SK-N-MC (cell line): ENCODE measurements at regions not wholly inside any gene's neighbourhood (a gene's known extent, or its start where the extent isn't known, plus 50 kb on each side); places are given as distances from the start of the nearest gene placed in this dataset.
"Not testable (repeated sequence)": the region's sequence is repeated elsewhere in the genome, so short reads cannot be mapped to it uniquely, and the experiment has no call there.

Experiments used
- DNase-seq: peaks from one replicate; pipeline ENCODE4 v3.0.0-alpha.2; 2011; ENCODE audit warnings: low read depth, low spot score
- H3K27ac ChIP-seq: fragments of 200-600 bp; sonication (generic); 2 replicates; pipeline ENCODE4 v1.5.1; 2016; ENCODE audit warnings: mixed run types
- H3K36me3 ChIP-seq: fragments of 200-600 bp; sonication (generic); 2 replicates; pipeline ENCODE4 v1.6.1; 2017; ENCODE audit warnings: antibody characterized with exemption, low read length, mixed read lengths; ENCODE audit not compliant: insufficient read depth
- H3K4me3 ChIP-seq: fragments of 200-600 bp; sonication (generic); 2 replicates; pipeline ENCODE4 v1.5.1; 2016
- H3K9ac ChIP-seq: fragments of 200-600 bp; sonication (generic); 2 replicates; pipeline ENCODE4 v1.8.0; 2017; ENCODE audit warnings: mixed run types, mixed read lengths; ENCODE audit not compliant: insufficient read length
- H3K9me3 ChIP-seq: fragments of 200-600 bp; sonication (generic); 2 replicates; pipeline ENCODE4 v1.6.1; 2017; ENCODE audit warnings: low read depth, mild to moderate bottlenecking, antibody characterized with exemption, low read length, moderate library complexity, mixed read lengths
- EZH2 ChIP-seq: fragments of 200-600 bp; sonication (generic); IDR thresholded peaks from one replicate; pipeline ENCODE4 v1.6.1; 2017; ENCODE audit warnings: antibody characterized with exemption
- FOXP2 ChIP-seq: optimal IDR thresholded peaks from 2 replicates; pipeline ENCODE3; 2011; ENCODE audit warnings: mild to moderate bottlenecking, moderate library complexity; ENCODE audit not compliant: insufficient read depth; ENCODE audit errors: extremely low read length, control extremely low read depth
- POLR2AphosphoS5 ChIP-seq: IDR thresholded peaks from 2 replicates; pipeline ENCODE4 v1.6.1; 2012; ENCODE audit warnings: mild to moderate bottlenecking, low read depth, low read length, borderline replicate concordance

DNA sequence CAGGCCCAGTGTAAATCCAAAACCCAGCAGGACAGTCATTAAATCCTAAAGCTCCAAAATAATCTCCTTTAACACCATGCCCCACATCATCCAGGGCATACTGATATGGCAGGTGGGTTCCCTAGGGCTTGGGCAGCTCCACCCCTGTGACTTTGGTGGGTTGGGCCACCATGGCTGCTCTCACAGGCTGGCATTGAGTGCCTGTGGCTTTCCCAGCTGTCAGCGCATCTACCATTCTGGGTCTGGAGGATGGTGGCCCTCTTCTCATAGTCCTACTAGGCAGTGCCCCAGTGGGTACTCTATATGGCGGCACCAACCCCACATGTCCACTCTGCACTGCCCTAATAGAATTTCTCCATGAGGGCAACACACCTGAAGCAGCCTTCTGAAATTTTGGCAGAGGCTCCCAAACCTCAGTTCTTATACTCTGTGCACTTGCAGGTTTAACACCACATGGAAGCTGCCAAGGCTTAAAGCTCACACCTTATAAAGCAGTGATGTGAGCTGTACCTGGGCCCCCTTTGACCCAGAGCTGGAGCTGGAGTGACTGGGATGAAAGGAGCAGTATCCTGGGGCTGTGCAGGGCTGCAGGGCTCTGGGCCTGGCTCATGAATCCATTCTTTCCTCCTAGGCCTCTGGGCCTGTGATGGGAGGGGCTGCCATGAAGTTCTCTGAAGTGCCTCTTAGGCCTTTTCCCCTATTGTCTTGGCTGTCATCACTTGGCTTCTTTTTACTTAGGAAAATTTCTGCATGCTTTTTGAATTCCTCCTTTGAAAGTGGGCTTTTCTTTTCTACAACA, 765.5 kb upstream of the EPHA7 start:
- no peaks in the 10 kb centered on the region for H3K36me3 ChIP-seq
- no peaks in the 10 kb centered on the region for H3K9me3 ChIP-seq
- no peak overlapping the region for H3K9ac ChIP-seq
- DNase-seq, result no peak
- no peak overlapping the region for H3K4me3 ChIP-seq
- no peak overlapping the region for H3K27ac ChIP-seq
- TF ChIP-seq EZH2 (no peak), FOXP2 (no peak), POLR2AphosphoS5 (no peak)

DNA sequence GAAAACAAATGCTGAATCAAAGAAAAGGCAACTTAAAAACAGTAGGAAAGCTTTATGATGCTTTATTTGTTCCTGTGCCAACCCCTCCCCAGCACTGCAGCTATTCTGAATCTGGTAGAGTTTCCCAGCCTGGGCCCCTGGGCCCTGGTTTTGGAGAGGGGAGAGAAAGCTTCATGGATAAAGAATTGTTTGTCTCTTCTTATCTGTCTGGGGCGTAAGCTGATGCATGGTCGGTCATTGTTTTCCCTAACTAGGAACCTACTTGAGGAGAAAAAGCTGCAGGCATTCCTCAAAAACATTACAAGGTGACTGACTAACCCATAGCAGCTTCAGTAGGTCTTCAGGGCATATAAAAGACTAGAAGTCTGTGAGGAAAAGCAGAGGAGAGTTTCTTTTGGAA, 758.1 kb upstream of the EPHA7 start:
- Histone ChIP-seq H3K27ac (no peak overlapping the region), H3K36me3 (no peaks in the 10 kb centered on the region), H3K9ac (no peak overlapping the region), H3K4me3 (no peak overlapping the region), H3K9me3 (no peaks in the 10 kb centered on the region)
- no peak for TF ChIP-seq POLR2AphosphoS5
- DNase-seq, result no peak

DNA sequence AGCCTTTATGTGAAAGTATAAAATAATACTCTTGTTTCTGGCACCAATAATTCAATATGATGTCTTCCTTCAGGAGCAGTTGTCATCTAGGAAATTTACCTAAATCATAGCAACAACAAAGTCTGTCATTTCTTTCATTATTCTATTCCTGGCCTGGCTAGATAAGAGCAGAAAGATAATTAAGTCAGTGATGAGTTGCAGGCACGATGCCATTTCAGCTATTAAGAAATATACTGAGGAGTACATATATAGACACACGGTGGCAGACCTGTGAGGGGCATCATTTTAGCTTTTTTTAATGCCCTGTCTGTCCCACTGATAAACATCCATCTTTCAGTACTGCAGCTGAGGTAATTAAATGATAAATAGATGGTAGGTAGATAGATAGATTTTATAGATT, 756.1 kb upstream of the EPHA7 start:
- no peaks in the 10 kb centered on the region for H3K9me3 ChIP-seq
- no peak overlapping the region for H3K9ac ChIP-seq
- no peak overlapping the region for H3K27ac ChIP-seq
- no peak for DNase-seq
- H3K4me3 ChIP-seq, result no peak overlapping the region
- H3K36me3 ChIP-seq, result no peaks in the 10 kb centered on the region
- TF ChIP-seq EZH2 (no peak), POLR2AphosphoS5 (no peak), FOXP2 (no peak)

DNA sequence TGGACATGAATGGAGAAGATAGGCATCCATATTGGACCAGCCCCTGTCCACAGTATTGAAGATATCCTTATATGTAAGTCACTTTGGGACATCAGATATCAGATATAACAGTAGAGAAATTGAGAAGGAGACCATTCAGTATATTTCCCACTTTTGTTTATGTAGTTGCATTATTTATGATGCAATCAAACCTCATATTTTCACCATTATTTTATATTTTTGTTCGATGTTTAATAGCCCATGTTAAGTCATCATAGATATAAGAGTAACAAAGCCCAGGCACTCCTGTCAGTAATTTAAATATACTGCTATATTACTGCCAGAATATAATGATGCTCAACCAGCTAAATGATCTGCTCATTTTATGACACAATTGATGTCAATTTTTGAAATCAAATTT, 744.5 kb upstream of the EPHA7 start:
- no peak for TF ChIP-seq FOXP2
- TF ChIP-seq EZH2, result no peak
- no peak for TF ChIP-seq POLR2AphosphoS5
- no peaks in the 10 kb centered on the region for H3K9me3 ChIP-seq
- no peak overlapping the region for H3K9ac ChIP-seq
- H3K27ac ChIP-seq, result no peak overlapping the region
- no peak for DNase-seq
- H3K36me3 ChIP-seq, result no peaks in the 10 kb centered on the region
- H3K4me3 ChIP-seq, result no peak overlapping the region

DNA sequence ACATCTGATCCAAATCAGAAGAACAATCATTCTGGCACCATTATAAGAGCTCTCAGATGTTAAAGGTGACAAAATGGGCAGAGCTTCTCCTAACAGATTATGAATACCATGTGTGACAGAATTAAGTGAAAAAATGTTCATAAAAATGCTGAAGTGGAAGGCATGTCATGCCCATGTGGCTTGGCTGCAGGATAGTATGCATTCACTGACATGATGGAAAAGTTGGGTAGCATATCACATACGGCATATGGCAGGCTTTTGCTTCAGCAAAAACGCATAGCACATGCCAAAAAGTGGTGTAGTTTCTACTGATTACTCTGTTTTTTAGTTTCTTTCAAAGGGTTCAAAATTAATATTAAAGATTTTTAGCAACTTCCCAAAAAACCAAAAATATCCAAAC, 731.5 kb upstream of the EPHA7 start:
- no peak for DNase-seq
- no peak overlapping the region for H3K9ac ChIP-seq
- no peaks in the 10 kb centered on the region for H3K9me3 ChIP-seq
- TF ChIP-seq FOXP2 (no peak), POLR2AphosphoS5 (no peak), EZH2 (no peak)
- H3K27ac ChIP-seq, result no peak overlapping the region
- H3K36me3 ChIP-seq, result no peaks in the 10 kb centered on the region
- no peak overlapping the region for H3K4me3 ChIP-seq

DNA sequence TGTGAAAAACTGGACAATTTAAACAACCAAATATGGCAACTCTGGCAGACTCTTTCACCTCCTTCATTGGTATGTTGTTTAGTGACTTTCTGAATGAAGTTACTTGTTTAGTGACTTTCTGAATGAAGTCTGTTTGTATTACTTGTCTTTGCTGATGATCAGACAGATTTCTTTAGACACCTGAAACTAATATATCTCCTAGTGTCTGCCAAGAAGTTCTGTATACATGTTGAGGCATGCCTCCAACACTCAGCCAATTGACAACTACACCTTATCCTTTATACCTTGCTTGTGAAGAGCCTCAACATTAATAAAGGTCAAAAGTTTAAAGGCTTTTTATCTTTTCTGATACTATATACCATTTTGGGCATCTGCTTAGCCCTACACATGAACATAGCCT, 725.4 kb upstream of the EPHA7 start:
- Histone ChIP-seq H3K4me3 (no peak overlapping the region), H3K9ac (no peak overlapping the region), H3K27ac (no peak overlapping the region), H3K9me3 (no peaks in the 10 kb centered on the region), H3K36me3 (no peaks in the 10 kb centered on the region)
- TF ChIP-seq EZH2 (no peak), FOXP2 (no peak), POLR2AphosphoS5 (no peak)
- no peak for DNase-seq

DNA sequence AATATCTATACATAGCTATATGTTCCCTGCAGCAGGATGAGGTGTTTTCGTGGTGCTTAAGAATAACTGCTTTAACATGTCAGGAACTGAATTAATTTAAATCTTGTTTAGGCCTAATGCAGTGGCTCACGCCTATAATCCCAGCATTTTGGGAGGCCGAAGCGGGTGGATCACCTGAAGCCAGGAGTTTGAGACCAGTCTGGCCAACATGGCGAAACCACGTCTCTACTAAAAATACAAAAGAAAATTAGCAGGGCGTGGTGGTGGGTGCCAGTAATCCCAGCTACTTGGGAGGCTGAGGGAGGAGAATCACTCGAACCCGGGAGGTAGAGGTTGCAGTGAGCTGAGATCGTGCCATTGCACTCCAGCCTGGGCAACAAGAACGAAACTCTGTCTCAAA, 717.8 kb upstream of the EPHA7 start:
- not testable (repeated sequence) for H3K36me3 ChIP-seq, H3K27ac ChIP-seq, H3K4me3 ChIP-seq, H3K9me3 ChIP-seq, DNase-seq, H3K9ac ChIP-seq

DNA sequence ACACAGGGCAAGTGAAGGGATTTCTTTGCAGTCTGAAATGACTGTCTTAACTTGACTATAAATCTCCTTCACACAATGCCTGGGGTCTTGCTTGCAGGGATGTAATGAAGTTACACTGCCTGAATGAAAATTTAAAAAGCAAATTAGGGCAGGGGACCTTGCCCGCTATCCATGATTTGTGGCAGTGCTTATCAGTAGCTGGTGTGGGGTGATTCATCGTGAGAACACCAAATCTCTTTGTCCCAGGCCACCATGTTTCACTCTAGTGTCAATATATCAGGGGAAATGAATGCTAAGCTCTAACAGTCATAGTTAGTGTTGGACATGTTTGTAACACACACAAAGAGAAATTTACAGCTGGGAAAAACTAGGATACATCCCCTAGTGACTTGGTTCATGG, 713.7 kb upstream of the EPHA7 start:
- Histone ChIP-seq H3K9ac (no peak overlapping the region), H3K9me3 (no peaks in the 10 kb centered on the region), H3K27ac (no peak overlapping the region), H3K4me3 (no peak overlapping the region), H3K36me3 (no peaks in the 10 kb centered on the region)
- TF ChIP-seq POLR2AphosphoS5, result no peak
- TF ChIP-seq FOXP2, result no peak
- TF ChIP-seq EZH2, result no peak
- DNase-seq, result no peak

DNA sequence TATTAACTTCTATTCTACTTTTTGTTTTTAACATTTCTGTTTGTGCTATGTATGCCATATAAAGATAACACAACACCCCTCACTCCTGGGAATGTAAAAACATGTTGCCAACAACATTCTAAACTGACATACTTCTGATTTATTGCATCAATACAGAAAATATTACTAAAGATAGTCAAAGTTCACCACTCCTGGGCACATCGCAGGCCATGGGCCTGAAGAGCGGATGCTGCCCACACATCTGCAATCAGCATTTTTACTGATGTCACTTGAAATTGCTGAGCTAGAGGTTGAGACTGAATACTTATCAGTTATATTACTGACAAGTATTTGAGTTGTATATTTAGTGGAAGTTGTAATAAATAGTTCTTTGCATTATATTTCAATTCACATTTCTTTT, 711.9 kb upstream of the EPHA7 start:
- Histone ChIP-seq H3K36me3 (no peaks in the 10 kb centered on the region), H3K4me3 (no peak overlapping the region), H3K9ac (no peak overlapping the region), H3K27ac (no peak overlapping the region), H3K9me3 (no peaks in the 10 kb centered on the region)
- no peak for DNase-seq
- TF ChIP-seq EZH2, result no peak
- no peak for TF ChIP-seq POLR2AphosphoS5
- no peak for TF ChIP-seq FOXP2

DNA sequence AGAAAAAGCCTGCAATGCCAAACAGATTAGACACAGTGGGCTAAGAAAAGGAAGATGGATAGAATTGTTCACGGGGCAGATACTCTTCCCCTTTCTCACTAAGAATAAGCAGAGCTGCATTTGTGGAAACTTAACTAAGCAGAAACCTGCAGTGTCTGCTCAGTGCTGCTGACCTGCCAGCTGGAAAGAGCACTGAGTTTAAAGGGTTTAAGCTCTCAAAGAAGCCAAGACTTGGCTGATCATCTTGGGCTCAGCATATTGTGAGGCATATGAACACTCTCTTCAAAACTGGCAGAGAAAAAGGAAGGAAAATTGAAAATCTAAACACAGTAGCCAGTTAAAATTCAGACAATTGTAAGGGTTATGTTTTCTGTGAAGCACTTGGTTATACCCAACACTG, 711.1 kb upstream of the EPHA7 start:
- H3K27ac ChIP-seq, result no peak overlapping the region
- no peaks in the 10 kb centered on the region for H3K36me3 ChIP-seq
- H3K9ac ChIP-seq, result no peak overlapping the region
- no peak overlapping the region for H3K4me3 ChIP-seq
- no peak for TF ChIP-seq POLR2AphosphoS5
- no peak for TF ChIP-seq EZH2
- TF ChIP-seq FOXP2, result no peak
- no peaks in the 10 kb centered on the region for H3K9me3 ChIP-seq
- no peak for DNase-seq
